ENCODE measurements at regions not wholly inside any gene's neighbourhood (a gene's known extent, or its start where the extent isn't known, plus 50 kb on each side); places are given as distances from the start of the nearest gene placed in this dataset.

DNA sequence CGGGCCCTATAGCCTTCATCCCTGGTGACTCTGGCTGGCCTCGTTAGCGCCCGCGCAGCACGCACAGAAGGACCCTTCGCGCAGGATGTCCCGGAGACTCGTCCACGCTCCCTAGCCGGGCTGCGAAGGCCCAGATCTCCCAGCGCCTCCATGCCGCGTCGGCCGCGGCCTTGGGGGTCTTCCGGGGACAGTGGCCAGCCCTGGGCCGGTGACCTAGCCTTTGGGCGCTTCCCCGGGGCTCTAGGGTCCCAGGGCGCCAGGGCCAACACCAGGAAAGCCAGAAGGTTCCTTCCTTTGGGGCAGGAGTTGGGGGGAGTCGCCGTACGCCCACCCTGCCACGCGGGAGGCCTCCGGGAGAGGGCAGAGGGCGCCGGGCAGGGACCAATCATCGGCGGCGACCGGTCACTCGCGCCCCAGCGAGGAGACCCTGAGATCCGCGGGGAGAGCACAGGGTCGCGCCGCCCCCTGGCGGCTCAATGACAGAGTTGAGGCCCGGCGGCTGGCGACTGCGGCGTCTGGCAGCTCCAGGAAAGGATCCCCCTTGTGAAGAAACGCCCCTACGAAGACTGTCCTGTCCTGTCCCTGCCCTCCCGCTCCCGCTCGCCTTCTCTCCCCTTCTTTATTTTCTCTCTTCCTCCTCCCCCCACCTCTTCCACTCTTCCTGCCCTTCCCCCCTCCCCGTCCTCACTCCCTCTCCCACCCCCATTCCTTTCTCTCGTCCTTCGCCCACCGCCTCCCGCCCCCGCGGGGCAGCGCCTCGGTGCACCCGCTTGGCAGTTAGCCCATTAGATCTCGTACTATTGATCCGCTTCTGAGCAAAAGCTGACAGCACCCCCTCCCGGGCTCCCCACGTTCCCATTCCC lies 62.3 kb upstream of the LBX1 start:
- H3K4me1 Mint-ChIP-seq = peaks cover 7% of the 10 kb centered on the region
- peak overlapping the region; percentile 71 for H3K4me3 Mint-ChIP-seq
- peaks cover 79% of the 10 kb centered on the region for H3K27me3 Mint-ChIP-seq
- ATAC-seq = peak; percentile 71
- H3K36me3 Mint-ChIP-seq (ENCODE audit: low read depth) = no peaks in the 10 kb centered on the region
- DNase-seq = peak; percentile 71
- no peak overlapping the region for H3K27ac Mint-ChIP-seq
- no peaks in the 10 kb centered on the region for H3K9me3 Mint-ChIP-seq

DNA sequence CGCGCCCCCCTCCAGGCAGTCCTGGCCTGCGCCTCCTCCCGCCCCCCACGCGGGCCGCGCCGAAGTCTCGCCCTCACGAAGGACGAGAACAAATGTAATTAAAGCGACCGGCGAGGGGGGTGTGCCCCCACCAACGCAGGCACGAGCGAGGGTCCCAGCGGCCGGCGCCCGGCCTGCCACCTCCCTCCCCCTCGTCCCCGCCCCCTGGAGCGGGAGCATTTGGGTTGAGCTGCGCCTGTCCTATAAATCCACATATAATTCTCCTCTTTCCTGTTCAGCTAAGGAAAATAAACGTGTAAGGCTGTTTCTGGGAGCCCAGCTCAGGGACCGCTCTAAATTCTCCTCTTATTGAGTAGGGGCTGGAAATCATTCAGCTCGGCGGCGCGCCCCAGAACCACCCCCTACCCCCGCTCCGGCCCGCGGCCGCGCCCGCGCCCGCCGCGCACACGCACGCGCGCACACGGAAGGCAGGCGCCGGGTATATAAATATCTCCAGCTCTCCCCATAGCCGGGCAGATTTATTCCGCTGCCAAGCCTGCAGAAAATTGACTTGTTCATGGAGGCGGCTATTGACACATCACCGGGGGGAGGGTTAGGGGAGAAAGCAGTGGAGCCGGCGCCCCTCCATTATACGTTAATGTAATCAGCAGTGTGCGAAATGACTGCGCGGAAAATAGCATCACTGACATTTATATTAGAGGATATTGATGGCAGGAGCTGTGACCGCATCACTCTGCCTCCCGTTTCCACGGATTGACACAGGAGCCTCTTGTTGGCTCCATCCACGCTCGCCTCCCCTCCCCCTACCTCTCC lies 61.6 kb upstream of the BTRC start:
- H3K27me3 Mint-ChIP-seq = peaks cover 76% of the 10 kb centered on the region

GRCh38 chr10:101293007-101293723 lies 60.8 kb upstream of the BTRC start:
- no peak overlapping the region for H3K27ac Mint-ChIP-seq
- no peaks in the 10 kb centered on the region for H3K36me3 Mint-ChIP-seq (ENCODE audit: low read depth)
- no peak for ATAC-seq
- H3K27me3 Mint-ChIP-seq = peaks cover 75% of the 10 kb centered on the region
- H3K4me3 Mint-ChIP-seq = peak overlapping the region; percentile 59
- DNase-seq = no peak
- H3K4me1 Mint-ChIP-seq = peaks cover 7% of the 10 kb centered on the region
- H3K9me3 Mint-ChIP-seq = no peaks in the 10 kb centered on the region

More for the DNA sequence above, 61.6 kb upstream of the BTRC start:
- peak overlapping the region; percentile 59 for H3K4me3 Mint-ChIP-seq
- peaks cover 7% of the 10 kb centered on the region for H3K4me1 Mint-ChIP-seq
- H3K27ac Mint-ChIP-seq = no peak overlapping the region
- no peak for ATAC-seq
- H3K9me3 Mint-ChIP-seq = no peaks in the 10 kb centered on the region
- H3K36me3 Mint-ChIP-seq (ENCODE audit: low read depth) = no peaks in the 10 kb centered on the region
- DNase-seq = no peak

GRCh38 chr10:101294109-101294508 lies 59.9 kb upstream of the BTRC start:
- H3K4me1 Mint-ChIP-seq = peaks cover 7% of the 10 kb centered on the region
- H3K27ac Mint-ChIP-seq = no peak overlapping the region
- no peaks in the 10 kb centered on the region for H3K36me3 Mint-ChIP-seq (ENCODE audit: low read depth)
- DNase-seq = no peak
- no peak overlapping the region for H3K4me3 Mint-ChIP-seq
- ATAC-seq = no peak
- H3K9me3 Mint-ChIP-seq = no peaks in the 10 kb centered on the region
- H3K27me3 Mint-ChIP-seq = peaks cover 73% of the 10 kb centered on the region

DNA sequence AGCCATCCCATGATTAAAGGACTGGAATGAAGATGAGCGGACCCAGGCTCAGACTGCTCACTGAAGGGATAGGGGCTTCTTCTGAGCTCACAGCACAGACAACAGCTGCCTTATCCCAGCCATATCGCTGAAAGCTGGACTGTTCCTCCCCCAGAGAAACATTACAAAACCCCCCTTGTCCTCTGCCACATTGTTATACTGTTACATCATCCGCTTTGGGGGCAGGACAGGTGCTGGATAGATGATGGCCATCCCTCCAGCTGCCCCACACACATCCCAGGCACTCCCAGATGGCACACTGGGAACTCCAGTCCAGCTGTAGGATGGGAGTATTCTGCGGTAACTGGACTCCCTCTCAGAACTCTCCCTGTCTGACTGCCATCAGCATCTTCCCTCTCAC lies 58.7 kb upstream of the BTRC start:
- ATAC-seq (no peak), DNase-seq (no peak)
- no peak overlapping the region for H3K4me3 Mint-ChIP-seq
- H3K9me3 Mint-ChIP-seq = no peaks in the 10 kb centered on the region
- H3K27me3 Mint-ChIP-seq = peaks cover 66% of the 10 kb centered on the region
- H3K36me3 Mint-ChIP-seq (ENCODE audit: low read depth) = no peaks in the 10 kb centered on the region
- peaks cover 7% of the 10 kb centered on the region for H3K4me1 Mint-ChIP-seq
- no peak overlapping the region for H3K27ac Mint-ChIP-seq

DNA sequence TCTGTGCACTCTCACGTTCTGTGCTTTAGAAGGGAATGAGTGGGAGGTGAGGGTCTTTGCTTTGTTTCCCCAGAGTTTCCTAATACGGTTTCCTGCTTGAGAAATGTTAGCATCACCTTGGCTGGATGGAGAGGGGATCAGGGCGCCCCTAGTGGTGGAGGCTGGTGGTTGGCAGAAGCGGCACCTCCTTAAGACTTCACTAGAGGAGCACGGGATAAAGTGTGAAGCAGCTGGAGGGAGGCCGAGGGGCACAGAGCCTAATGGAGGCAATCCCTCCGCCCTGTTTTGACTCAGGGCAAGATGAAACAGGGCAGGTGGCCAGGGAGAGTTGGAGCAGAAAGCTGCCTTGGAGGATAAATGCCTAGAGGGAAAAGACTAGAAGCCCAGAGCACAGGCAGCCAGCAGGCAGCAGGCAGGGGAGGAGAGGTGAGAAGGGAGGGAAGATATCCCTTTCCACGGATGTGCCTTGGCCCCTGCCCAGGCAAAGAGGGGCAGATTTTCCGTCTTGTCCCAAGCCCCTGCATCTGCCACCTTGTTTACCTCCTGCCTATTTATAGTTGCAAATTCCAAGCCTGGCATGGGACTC lies 56.0 kb upstream of the BTRC start:
- ATAC-seq = peak; percentile 72
- H3K27me3 Mint-ChIP-seq = peaks cover 54% of the 10 kb centered on the region
- no peak overlapping the region for H3K27ac Mint-ChIP-seq
- DNase-seq = peak; percentile 85
- H3K4me1 Mint-ChIP-seq = no peaks in the 10 kb centered on the region
- no peak overlapping the region for H3K4me3 Mint-ChIP-seq
- H3K36me3 Mint-ChIP-seq (ENCODE audit: low read depth) = no peaks in the 10 kb centered on the region
- H3K9me3 Mint-ChIP-seq = no peaks in the 10 kb centered on the region

DNA sequence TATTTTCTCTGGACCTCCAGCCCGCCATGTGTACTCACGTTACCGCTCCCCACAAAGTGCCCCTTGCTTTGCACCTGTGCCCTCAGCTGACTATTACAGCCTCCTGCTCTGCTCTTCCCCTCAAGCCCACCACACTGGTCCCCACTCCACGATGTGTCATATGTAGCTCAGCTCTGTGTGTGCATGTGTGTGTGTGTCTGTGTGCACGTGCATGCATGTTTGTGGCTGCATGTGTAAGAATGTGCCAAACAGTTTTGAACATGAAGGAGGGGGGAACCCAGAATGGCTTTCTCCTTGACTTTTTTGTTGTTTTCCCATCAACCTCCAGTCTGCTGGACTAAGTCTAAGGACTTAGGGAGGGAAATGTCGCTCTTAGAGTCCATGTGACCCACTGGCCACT lies 54.8 kb upstream of the BTRC start:
- DNase-seq (no peak), ATAC-seq (no peak)
- Mint-ChIP-seq H3K4me1 (no peaks in the 10 kb centered on the region), H3K9me3 (no peaks in the 10 kb centered on the region), H3K4me3 (no peak overlapping the region), H3K27ac (no peak overlapping the region), H3K36me3 (ENCODE audit: low read depth) (no peaks in the 10 kb centered on the region), H3K27me3 (peaks cover 50% of the 10 kb centered on the region)

GRCh38 chr10:101301111-101301731 lies 52.7 kb upstream of the BTRC start:
- Mint-ChIP-seq H3K4me1 (no peaks in the 10 kb centered on the region), H3K27me3 (peaks cover 41% of the 10 kb centered on the region), H3K9me3 (no peaks in the 10 kb centered on the region), H3K36me3 (ENCODE audit: low read depth) (no peaks in the 10 kb centered on the region), H3K4me3 (no peak overlapping the region), H3K27ac (no peak overlapping the region)
- peak; percentile 73 for ATAC-seq
- DNase-seq = peak; percentile 54

DNA sequence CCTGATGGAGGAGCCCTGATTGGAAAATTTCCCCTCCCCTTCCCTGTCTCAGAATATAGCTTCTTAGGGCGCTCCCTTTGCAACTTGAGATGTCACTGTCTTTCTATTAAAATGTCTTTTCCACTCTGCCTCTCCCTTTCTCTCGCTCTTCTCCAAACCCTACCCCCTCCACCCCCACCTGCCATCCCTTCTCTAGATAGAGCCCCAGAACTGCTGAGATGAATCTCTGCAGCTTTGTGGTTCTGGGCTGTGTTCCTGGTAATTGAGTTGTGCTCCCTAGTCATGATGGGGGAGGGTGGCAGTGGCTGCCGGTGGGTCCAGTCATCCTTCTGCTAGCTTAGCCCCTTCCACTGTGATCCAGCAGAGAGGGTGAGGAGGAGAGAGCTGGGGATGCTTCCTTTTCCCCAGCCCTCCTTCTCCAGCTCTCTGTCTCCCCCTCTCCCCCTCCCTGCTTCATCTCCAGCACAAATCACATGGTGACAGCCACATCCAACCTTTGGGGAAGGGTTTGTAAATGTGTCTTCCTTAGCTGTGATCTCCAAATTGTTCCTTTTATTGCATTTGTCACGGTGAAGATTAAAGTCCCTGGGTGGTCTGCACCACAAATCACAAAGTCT lies 50.8 kb upstream of the BTRC start:
- H3K27me3 Mint-ChIP-seq = peaks cover 43% of the 10 kb centered on the region
- no peaks in the 10 kb centered on the region for H3K9me3 Mint-ChIP-seq
- H3K4me3 Mint-ChIP-seq = no peak overlapping the region
- ATAC-seq (no peak), DNase-seq (no peak)
- H3K4me1 Mint-ChIP-seq = no peaks in the 10 kb centered on the region
- H3K36me3 Mint-ChIP-seq (ENCODE audit: low read depth) = no peaks in the 10 kb centered on the region
- peak overlapping the region; percentile 15 for H3K27ac Mint-ChIP-seq

Measured in activated naive CD8-positive, alpha-beta T cell treated with anti-CD3 and anti-CD28 coated beads, Interleukin-2, amount 50 U/mL, for 24 hours (primary cell).